ENCODE measurements at regions not wholly inside any gene's neighbourhood (a gene's known extent, or its start where the extent isn't known, plus 50 kb on each side); places are given as distances from the start of the nearest gene placed in this dataset.

- CTCF ChIA-PET: interaction anchor here (0.9 to 1.4 kb wide), 3 partner anchors 10 to 47 kb away, joined by 3 read pairs; no protein-coding TSS in a partner anchor
- peaks cover 26% of the 10 kb centered on the region for H3K27me3 Mint-ChIP-seq
Measured at GRCh38 chr3:194268654-194269512, 82.2 kb downstream of the CPN2 start.

GRCh38 chr3:194269610-194270145 is 81.5 kb downstream of the CPN2 start:
- Mint-ChIP-seq H3K27me3 (peaks cover 26% of the 10 kb centered on the region), H3K4me3 (no peak overlapping the region), H3K9me3 (ENCODE audit: low read depth) (no peaks in the 10 kb centered on the region), H3K36me3 (no peaks in the 10 kb centered on the region), H3K27ac (no peak overlapping the region), H3K4me1 (peaks cover 19% of the 10 kb centered on the region)
- ATAC-seq: no peak
- DNase-seq: no peak
- CTCF ChIA-PET: interaction anchor here (0.9 to 1.4 kb wide), 3 partner anchors 11 to 46 kb away, joined by 3 read pairs; no protein-coding TSS in a partner anchor

More at GRCh38 chr3:194268654-194269512, 82.2 kb downstream of the CPN2 start:
- Mint-ChIP-seq H3K9me3 (ENCODE audit: low read depth) (no peaks in the 10 kb centered on the region), H3K4me3 (no peak overlapping the region), H3K4me1 (peaks cover 19% of the 10 kb centered on the region), H3K36me3 (no peaks in the 10 kb centered on the region), H3K27ac (no peak overlapping the region)
- ATAC-seq: no peak
- no peak for DNase-seq

- ATAC-seq (no peak), DNase-seq (no peak)
- Mint-ChIP-seq H3K9me3 (ENCODE audit: low read depth) (no peaks in the 10 kb centered on the region), H3K36me3 (no peaks in the 10 kb centered on the region), H3K27me3 (peaks cover 21% of the 10 kb centered on the region), H3K27ac (no peak overlapping the region), H3K4me3 (no peak overlapping the region), H3K4me1 (peaks cover 17% of the 10 kb centered on the region)
- CTCF ChIA-PET: no interaction called here
Measured at GRCh38 chr3:194270627-194271459, 80.3 kb downstream of the CPN2 start.

- no peaks in the 10 kb centered on the region for H3K36me3 Mint-ChIP-seq
- no peak overlapping the region for H3K27ac Mint-ChIP-seq
- CTCF ChIA-PET: no interaction called here
- DNase-seq (no peak), ATAC-seq (no peak)
- H3K27me3 Mint-ChIP-seq: peaks cover 14% of the 10 kb centered on the region
- H3K4me3 Mint-ChIP-seq: no peak overlapping the region
- peaks cover 15% of the 10 kb centered on the region for H3K4me1 Mint-ChIP-seq
- no peaks in the 10 kb centered on the region for H3K9me3 Mint-ChIP-seq (ENCODE audit: low read depth)
Measured at GRCh38 chr3:194271460-194272035, 79.6 kb downstream of the CPN2 start.

GRCh38 chr3:194272221-194272620 is 78.9 kb downstream of the CPN2 start:
- peaks cover 11% of the 10 kb centered on the region for H3K27me3 Mint-ChIP-seq
- H3K36me3 Mint-ChIP-seq: no peaks in the 10 kb centered on the region
- CTCF ChIA-PET: no interaction called here
- H3K9me3 Mint-ChIP-seq (ENCODE audit: low read depth): no peaks in the 10 kb centered on the region
- H3K27ac Mint-ChIP-seq: no peak overlapping the region
- no peak overlapping the region for H3K4me3 Mint-ChIP-seq
- ATAC-seq (no peak), DNase-seq (no peak)
- H3K4me1 Mint-ChIP-seq: peaks cover 15% of the 10 kb centered on the region

- Mint-ChIP-seq H3K4me1 (peaks cover 15% of the 10 kb centered on the region), H3K9me3 (ENCODE audit: low read depth) (no peaks in the 10 kb centered on the region), H3K4me3 (no peak overlapping the region), H3K27me3 (peaks cover 6% of the 10 kb centered on the region), H3K27ac (no peak overlapping the region), H3K36me3 (no peaks in the 10 kb centered on the region)
- DNase-seq (no peak), ATAC-seq (no peak)
- CTCF ChIA-PET: no interaction called here
Measured at GRCh38 chr3:194272861-194273742, 78.0 kb downstream of the CPN2 start.

- H3K27me3 Mint-ChIP-seq: peaks cover 6% of the 10 kb centered on the region
- CTCF ChIA-PET: no interaction called here
- H3K4me3 Mint-ChIP-seq: no peak overlapping the region
- no peaks in the 10 kb centered on the region for H3K36me3 Mint-ChIP-seq
- H3K9me3 Mint-ChIP-seq (ENCODE audit: low read depth): no peaks in the 10 kb centered on the region
- ATAC-seq: no peak
- H3K27ac Mint-ChIP-seq: no peak overlapping the region
- no peak for DNase-seq
- H3K4me1 Mint-ChIP-seq: peaks cover 15% of the 10 kb centered on the region
Measured at GRCh38 chr3:194273743-194274310, 77.3 kb downstream of the CPN2 start.

- no peak for ATAC-seq
Measured at GRCh38 chr3:194274424-194275085, 76.6 kb downstream of the CPN2 start.

GRCh38 chr3:194275291-194275690 is 75.8 kb downstream of the CPN2 start:
- Mint-ChIP-seq H3K4me1 (peaks cover 4% of the 10 kb centered on the region), H3K9me3 (ENCODE audit: low read depth) (no peaks in the 10 kb centered on the region), H3K36me3 (no peaks in the 10 kb centered on the region), H3K27ac (no peak overlapping the region), H3K4me3 (no peak overlapping the region), H3K27me3 (peaks cover 14% of the 10 kb centered on the region)
- DNase-seq: no peak
- CTCF ChIA-PET: no interaction called here
- peak; percentile 29 for ATAC-seq

More at GRCh38 chr3:194274424-194275085, 76.6 kb downstream of the CPN2 start:
- no peak overlapping the region for H3K4me3 Mint-ChIP-seq
- no peak for DNase-seq
- H3K27ac Mint-ChIP-seq: peak overlapping the region; percentile 18
- peaks cover 7% of the 10 kb centered on the region for H3K27me3 Mint-ChIP-seq
- CTCF ChIA-PET: no interaction called here
- peaks cover 10% of the 10 kb centered on the region for H3K4me1 Mint-ChIP-seq
- no peaks in the 10 kb centered on the region for H3K9me3 Mint-ChIP-seq (ENCODE audit: low read depth)
- no peaks in the 10 kb centered on the region for H3K36me3 Mint-ChIP-seq

GRCh38 chr3:194275721-194276120 is 75.4 kb downstream of the CPN2 start:
- H3K4me1 Mint-ChIP-seq: peaks cover 4% of the 10 kb centered on the region
- H3K9me3 Mint-ChIP-seq (ENCODE audit: low read depth): no peaks in the 10 kb centered on the region
- no peak overlapping the region for H3K4me3 Mint-ChIP-seq
- H3K27ac Mint-ChIP-seq: no peak overlapping the region
- peaks cover 14% of the 10 kb centered on the region for H3K27me3 Mint-ChIP-seq
- ATAC-seq (no peak), DNase-seq (no peak)
- no peaks in the 10 kb centered on the region for H3K36me3 Mint-ChIP-seq
- CTCF ChIA-PET: no interaction called here

GRCh38 chr3:194276768-194277103 is 74.4 kb downstream of the CPN2 start:
- no peak for ATAC-seq
- Mint-ChIP-seq H3K36me3 (no peaks in the 10 kb centered on the region), H3K27me3 (peaks cover 15% of the 10 kb centered on the region), H3K4me3 (no peak overlapping the region), H3K4me1 (peaks cover 4% of the 10 kb centered on the region), H3K9me3 (ENCODE audit: low read depth) (no peaks in the 10 kb centered on the region), H3K27ac (no peak overlapping the region)
- CTCF ChIA-PET: no interaction called here
- no peak for DNase-seq

- H3K36me3 Mint-ChIP-seq: no peaks in the 10 kb centered on the region
- no peak overlapping the region for H3K4me3 Mint-ChIP-seq
- H3K27me3 Mint-ChIP-seq: peaks cover 18% of the 10 kb centered on the region
- H3K9me3 Mint-ChIP-seq (ENCODE audit: low read depth): no peaks in the 10 kb centered on the region
- H3K4me1 Mint-ChIP-seq: peaks cover 4% of the 10 kb centered on the region
- no peak for DNase-seq
- CTCF ChIA-PET: no interaction called here
- no peak for ATAC-seq
- no peak overlapping the region for H3K27ac Mint-ChIP-seq
Measured at GRCh38 chr3:194277104-194277785, 73.9 kb downstream of the CPN2 start.
